Stimulated activated CD4-positive, alpha-beta T cell treated with anti-CD3 and anti-CD28 coated beads, Interleukin-1b, Interleukin-23, amount 100 ng/mL, for 4 hours (primary cell): ENCODE measurements at regions not wholly inside any gene's neighbourhood (a gene's known extent, or its start where the extent isn't known, plus 50 kb on each side); places are given as distances from the start of the nearest gene placed in this dataset.
"Not testable (repeated sequence)": the region's sequence is repeated elsewhere in the genome, so short reads cannot be mapped to it uniquely, and the experiment has no call there.

Experiments used
- DNase-seq, 2 donors: peaks; one replicate each; pipeline ENCODE4 v3.0.0-alpha.2; 2020; ENCODE audit warnings: low read depth in 2 of 2

- DNase-seq = no peak
Observed at GRCh38 chr3:176193032-176193730, 1004.1 kb downstream of the TBL1XR1 start.

- DNase-seq = no peak
Observed at GRCh38 chr3:176190755-176191154, 1006.5 kb downstream of the TBL1XR1 start.

- DNase-seq = no peak
Observed at GRCh38 chr3:176183181-176183580, 1014.1 kb downstream of the TBL1XR1 start.

GRCh38 chr3:176174060-176174459 is 1023.2 kb downstream of the TBL1XR1 start:
- DNase-seq = no peak

GRCh38 chr3:176172492-176172891 is 1024.8 kb downstream of the TBL1XR1 start:
- DNase-seq = no peak

- no peak for DNase-seq
Observed at GRCh38 chr3:176167272-176167671, 1030.0 kb downstream of the TBL1XR1 start.

- no peak for DNase-seq
Observed at GRCh38 chr3:176160997-176161396, 1036.3 kb downstream of the TBL1XR1 start.

- DNase-seq = no peak
Observed at GRCh38 chr3:176159796-176160195, 1037.5 kb downstream of the TBL1XR1 start.

- DNase-seq = no peak
Observed at GRCh38 chr3:176155012-176155411, 1042.3 kb downstream of the TBL1XR1 start.

GRCh38 chr3:176149567-176149966 is 1047.7 kb downstream of the TBL1XR1 start:
- DNase-seq = no peak

- DNase-seq = no peak
Observed at GRCh38 chr3:176147251-176147650, 1050.0 kb downstream of the TBL1XR1 start.

- DNase-seq = no peak
Observed at GRCh38 chr3:176141837-176142236, 1055.4 kb downstream of the TBL1XR1 start.

- no peak for DNase-seq
Observed at GRCh38 chr3:176120507-176120906, 1076.8 kb downstream of the TBL1XR1 start.

- no peak for DNase-seq
Observed at GRCh38 chr3:176119826-176120225, 1077.5 kb downstream of the TBL1XR1 start.

GRCh38 chr3:176106380-176106779 is 1090.9 kb downstream of the TBL1XR1 start:
- no peak for DNase-seq

- DNase-seq = no peak
Observed at GRCh38 chr3:176097027-176097426, 1100.3 kb downstream of the TBL1XR1 start.

- DNase-seq = not testable (repeated sequence)
Observed at GRCh38 chr3:176093892-176094291, 1103.4 kb downstream of the TBL1XR1 start.

- no peak for DNase-seq
Observed at GRCh38 chr3:176090727-176091126, 1106.6 kb downstream of the TBL1XR1 start.

- no peak for DNase-seq
Observed at GRCh38 chr3:176088962-176089383, 1108.3 kb downstream of the TBL1XR1 start.

GRCh38 chr3:176087066-176087697 is 1110.1 kb downstream of the TBL1XR1 start:
- DNase-seq = no peak

- DNase-seq = no peak
Observed at GRCh38 chr3:176079785-176080184, 1117.5 kb downstream of the TBL1XR1 start.

GRCh38 chr3:176078906-176079305 is 1118.4 kb downstream of the TBL1XR1 start:
- DNase-seq = no peak

GRCh38 chr3:176075491-176075890 is 1121.8 kb downstream of the TBL1XR1 start:
- no peak for DNase-seq

GRCh38 chr3:176075046-176075445 is 1122.2 kb downstream of the TBL1XR1 start:
- DNase-seq = no peak
